ENCODE measurements at regions not wholly inside any gene's neighbourhood (a gene's known extent, or its start where the extent isn't known, plus 50 kb on each side); places are given as distances from the start of the nearest gene placed in this dataset.

GRCh38 chr5:159417170-159417569, 86.9 kb upstream of the IL12B start:
- no peaks in the 10 kb centered on the region for H3K4me1 ChIP-seq (replicated peaks in 1 of 2; ENCODE audit: control insufficient read depth in 2 of 2, insufficient read depth in 2 of 2, low read length in 2 of 2)
- peaks cover 0 to 4% of the 10 kb centered on the region in 2 experiments; a peak in 1 of 5 replicates for H3K27me3 ChIP-seq (ENCODE audit: control insufficient read depth in 2 of 2, insufficient read depth in 2 of 2, low read length in 2 of 2)
- DNase-seq (ENCODE audit: extremely low read depth in 1 of 4, low spot score in 3 of 4): no peak
- H4K20me1 ChIP-seq (replicated peaks; ENCODE audit: control insufficient read depth, insufficient read depth, low read length): no peaks in the 10 kb centered on the region
- H3K4me3 ChIP-seq: no peak overlapping the region
- in situ Hi-C loops (cut with MboI) (no loop called here), intact Hi-C loops (cut with micrococcal nuclease) (no loop called here)
- ChIA-PET CTCF (ENCODE audit: low intra/inter-chr PET ratio) (no interaction called here), POLR2A (no interaction called here)
- H3K9me3 ChIP-seq (replicated peaks; ENCODE audit: control insufficient read depth, insufficient read depth, low read depth, low read length): no peaks in the 10 kb centered on the region
- no TSS peak for BruUV-seq (replicated peaks)
- H3K9me1 ChIP-seq (ENCODE audit: control insufficient read depth, insufficient read depth, low read length): no peaks in the 10 kb centered on the region
- no peak overlapping the region for H3K27ac ChIP-seq (ENCODE audit: extremely low read depth, low read depth, low read length)
- no peak overlapping the region for H3K9ac ChIP-seq (ENCODE audit: insufficient read depth in 1 of 2, low read depth in 2 of 2, low read length in 2 of 2)
- no peak for FAIRE-seq
- H3K79me2 ChIP-seq (ENCODE audit: control insufficient read depth, insufficient read depth, low read length): no peaks in the 10 kb centered on the region
- 1% methylated on average over 4 of the region's 4 CpGs for WGBS (ENCODE audit: insufficient coverage, low coverage, missing lambda C conversion rate)
- no peak overlapping the region for H2AFZ ChIP-seq (ENCODE audit: low read depth, low read length)
- no peaks in the 10 kb centered on the region for H3K36me3 ChIP-seq (ENCODE audit: control insufficient read depth, insufficient read depth, low read length)
- no peak for ATAC-seq
- H3K4me2 ChIP-seq (ENCODE audit: insufficient read depth, low read length): no peak overlapping the region
- TF ChIP-seq ZNF449 (CRISPR knock-in tag; IDR thresholded peaks at IDR 0.05): peak; percentile 45; the same call in 1 of the 2 replicates
- TF ChIP-seq ZNF212 (CRISPR knock-in tag; IDR thresholded peaks at IDR 0.05): no peak
- no peak for TF ChIP-seq RB1 (IDR thresholded peaks at IDR 0.05; ENCODE audit: low read depth)
- peak; percentile 20; the same call in 1 of the 2 replicates for TF ChIP-seq DMBX1 (CRISPR knock-in tag; IDR thresholded peaks at IDR 0.05; ENCODE audit: borderline replicate concordance)
- TF ChIP-seq PHF20 (IDR thresholded peaks at IDR 0.05; ENCODE audit: partially characterized antibody): no peak
- no peak for TF ChIP-seq TAF1 (IDR thresholded peaks at IDR 0.05; ENCODE audit: control insufficient read depth, extremely low read depth, insufficient read depth, low read length, severe bottlenecking)
- no peak for TF ChIP-seq ZNF165 (CRISPR knock-in tag; IDR thresholded peaks at IDR 0.05; ENCODE audit: borderline replicate concordance)
- no peak for TF ChIP-seq NR2C1 (IDR thresholded peaks at IDR 0.05)
- peak; percentile 49; the same call in 1 of the 2 replicates for TF ChIP-seq NR2C1 (tag; IDR thresholded peaks at IDR 0.05)
- no peak for TF ChIP-seq ZNF551 (CRISPR knock-in tag; IDR thresholded peaks at IDR 0.05)
- TF ChIP-seq ZBTB17 (CRISPR knock-in tag; IDR thresholded peaks at IDR 0.05): 0 out of 2 replicates have a peak, but pooled peaks have one; percentile 25
- TF ChIP-seq CEBPG (CRISPR knock-in tag; IDR thresholded peaks at IDR 0.05): no peak
- no peak for TF ChIP-seq CEBPG (tag; conservative IDR thresholded peaks at IDR 0.05 in 1 of 2, IDR thresholded peaks at IDR 0.05 in 1 of 2)
- no peak for TF ChIP-seq ARID4B (CRISPR knock-in tag; IDR thresholded peaks at IDR 0.05)
- peak; percentile 71; the same call in 1 of the 2 replicates for TF ChIP-seq E2F3 (CRISPR knock-in tag; IDR thresholded peaks at IDR 0.05)
- no peak for TF ChIP-seq CTBP1 (IDR thresholded peaks at IDR 0.05; ENCODE audit: borderline replicate concordance)
- peak; percentile 55; the same call in 1 of the 2 replicates for TF ChIP-seq ZBTB12 (CRISPR knock-in tag; IDR thresholded peaks at IDR 0.05)
